HG03575 (cell line): ENCODE measurements at regions not wholly inside any gene's neighbourhood (a gene's known extent, or its start where the extent isn't known, plus 50 kb on each side); places are given as distances from the start of the nearest gene placed in this dataset.
"Not testable (repeated sequence)": the region's sequence is repeated elsewhere in the genome, so short reads cannot be mapped to it uniquely, and the experiment has no call there.

Source experiments
- ATAC-seq: cut with Tn5 transposase; IDR thresholded peaks from one replicate; pipeline ENCODE4 v1.9.1; 2021; ENCODE audit not compliant: unreplicated experiment, insufficient number of reproducible peaks, low FRiP score; ENCODE audit errors: extremely low read depth

DNA sequence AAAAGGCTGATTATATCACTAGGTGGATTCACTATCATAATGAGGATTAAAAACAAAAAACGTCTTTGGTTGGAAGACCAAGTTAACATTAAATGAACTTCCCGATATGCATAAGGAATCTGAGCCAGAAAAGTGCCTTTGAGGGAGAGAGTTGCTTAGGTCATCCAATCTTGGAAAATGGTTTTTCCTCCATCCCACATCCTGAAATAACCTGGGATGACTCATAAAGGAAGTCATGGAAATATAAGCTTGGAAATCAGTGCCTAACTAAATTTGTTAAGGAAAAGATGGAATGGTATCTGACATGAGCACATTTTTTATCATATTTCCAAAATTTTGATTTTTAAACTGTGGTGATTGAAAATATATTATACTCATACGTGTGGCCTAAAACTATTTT, 66.0 kb downstream of the KBTBD8 start:
- no peak for ATAC-seq

DNA sequence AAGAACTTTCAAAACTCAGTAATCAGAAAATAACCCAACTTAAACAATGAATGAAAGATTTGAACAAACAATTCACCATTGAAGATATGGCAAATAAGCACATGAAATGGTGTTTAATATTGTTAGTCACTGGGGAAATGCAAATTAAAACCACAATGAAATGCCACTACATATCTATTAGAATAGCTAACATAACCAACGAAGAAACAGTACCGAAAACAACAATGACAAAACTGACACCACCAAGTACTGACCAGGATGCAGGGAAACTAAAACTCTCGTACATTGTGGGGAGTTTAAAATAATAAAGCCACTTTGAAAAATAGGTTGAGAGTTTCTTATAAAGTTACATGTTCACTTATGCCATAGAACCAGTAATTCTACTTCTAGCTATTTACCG, 69.1 kb downstream of the KBTBD8 start:
- peak; percentile 79 for ATAC-seq

DNA sequence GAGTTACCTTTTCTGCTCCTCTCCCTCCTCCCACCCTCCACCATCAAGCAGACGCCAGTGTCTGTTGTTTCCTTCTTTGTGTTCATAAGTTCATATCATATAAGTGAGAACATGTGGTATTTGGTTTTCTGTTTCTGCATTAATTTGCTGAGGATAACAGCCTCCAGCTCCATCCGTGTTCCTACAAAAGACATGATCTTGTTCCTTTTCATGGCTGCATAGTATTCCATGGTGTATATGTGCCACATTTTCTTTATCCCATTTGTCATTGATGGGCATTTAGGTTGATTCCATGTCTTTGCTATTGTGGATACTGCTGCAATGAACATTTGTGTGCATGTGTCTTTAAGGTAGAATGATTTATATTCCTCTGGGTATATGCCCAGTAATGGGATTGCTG, 74.5 kb downstream of the KBTBD8 start:
- not testable (repeated sequence) for ATAC-seq

DNA sequence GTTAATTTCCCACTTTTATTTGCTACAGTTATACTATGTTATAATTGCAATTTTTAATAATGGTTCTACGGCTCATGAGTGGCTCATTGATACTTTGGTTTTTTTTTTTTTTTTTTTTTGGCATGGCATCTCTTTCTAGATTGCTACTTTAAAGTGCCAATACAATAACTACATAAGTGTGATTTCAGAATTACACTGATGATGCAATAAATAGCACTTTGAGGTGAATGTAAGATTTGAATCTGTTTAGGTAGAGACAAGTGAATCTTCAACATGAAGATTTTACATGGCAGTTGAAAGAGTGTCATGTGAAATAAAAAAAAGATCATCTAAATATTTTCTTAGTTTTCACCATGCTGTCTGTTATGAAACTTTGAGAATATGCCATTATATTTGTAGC, 75.7 kb downstream of the KBTBD8 start:
- no peak for ATAC-seq

DNA sequence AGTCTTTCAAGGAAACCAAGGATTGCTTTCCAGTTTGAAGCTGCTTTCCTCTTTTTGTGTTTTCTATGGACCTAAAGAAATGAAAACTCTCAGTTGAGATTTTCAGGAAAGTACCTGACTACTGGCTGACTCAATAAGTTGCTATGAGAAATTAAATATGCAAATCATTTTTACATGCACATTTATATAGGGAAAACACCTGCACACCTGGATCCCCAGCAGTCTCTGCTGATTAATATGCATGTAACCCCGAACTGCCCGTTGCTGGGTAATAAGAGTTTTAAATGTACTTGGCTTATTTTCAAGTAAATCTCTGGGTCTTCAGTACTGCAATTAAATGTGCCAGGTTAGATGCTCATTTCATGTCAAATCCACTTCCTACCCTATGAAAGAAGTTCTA, 77.2 kb downstream of the KBTBD8 start:
- no peak for ATAC-seq

DNA sequence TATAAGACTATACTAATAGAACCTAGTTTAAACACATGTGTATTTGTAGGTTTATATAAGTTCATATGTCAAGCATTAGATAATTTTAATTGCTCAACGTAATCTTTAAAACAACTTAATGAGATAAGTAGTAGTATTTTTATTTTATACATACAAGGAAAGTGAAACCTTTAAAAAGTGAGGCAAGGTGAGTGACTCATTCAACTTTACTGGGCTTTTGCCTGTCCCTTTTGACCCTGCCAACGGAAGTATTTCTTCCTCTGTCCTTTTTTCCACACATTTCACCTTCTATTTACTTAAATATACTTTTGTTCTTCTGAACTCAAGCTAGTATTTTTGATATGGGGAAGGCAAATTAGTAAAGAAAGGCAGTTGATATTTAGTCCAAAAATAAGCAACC, 78.5 kb downstream of the KBTBD8 start:
- ATAC-seq = no peak

DNA sequence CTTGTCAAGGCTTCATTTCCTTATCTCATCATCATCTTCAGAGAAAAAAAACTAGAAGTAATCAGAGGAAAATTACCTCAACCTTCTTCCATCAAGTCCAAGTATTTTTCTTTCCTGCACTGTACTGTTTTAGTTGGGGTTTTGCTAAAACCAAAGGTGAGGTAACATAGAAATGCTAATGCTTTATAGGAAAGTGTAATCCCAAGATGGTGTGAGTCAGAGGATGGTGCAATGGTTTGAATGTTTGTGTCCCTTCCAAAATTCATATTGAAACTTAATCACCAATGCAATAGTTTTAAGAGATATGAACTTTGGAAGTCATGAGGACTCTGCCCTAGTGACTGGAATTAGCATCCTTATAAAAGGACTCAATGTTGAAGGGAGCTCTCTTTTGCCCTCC, 79.5 kb downstream of the KBTBD8 start:
- no peak for ATAC-seq

DNA sequence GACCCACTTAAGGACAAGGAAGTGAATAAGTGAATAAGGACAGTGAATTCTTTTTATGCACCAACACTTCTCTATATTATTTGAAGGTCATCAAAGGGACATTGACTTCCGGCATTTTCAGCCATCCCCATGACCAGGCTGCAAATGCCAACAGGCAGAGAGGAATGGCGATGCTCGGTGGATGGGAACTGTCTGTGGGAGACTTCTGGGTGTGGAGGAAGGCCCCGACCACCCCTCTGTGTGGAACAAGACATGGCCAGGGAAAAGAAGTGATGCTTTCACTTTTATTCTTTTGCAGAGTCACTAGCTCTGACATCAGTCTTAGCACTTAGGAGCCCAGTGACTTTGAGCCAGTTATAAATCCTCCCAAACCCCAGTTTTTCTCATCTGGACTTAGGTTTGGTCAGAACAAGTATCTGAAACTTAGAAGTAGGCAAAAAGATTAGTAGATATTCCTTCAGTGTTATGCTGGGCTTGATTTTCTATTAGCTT, 84.5 kb downstream of the KBTBD8 start:
- no peak for ATAC-seq

DNA sequence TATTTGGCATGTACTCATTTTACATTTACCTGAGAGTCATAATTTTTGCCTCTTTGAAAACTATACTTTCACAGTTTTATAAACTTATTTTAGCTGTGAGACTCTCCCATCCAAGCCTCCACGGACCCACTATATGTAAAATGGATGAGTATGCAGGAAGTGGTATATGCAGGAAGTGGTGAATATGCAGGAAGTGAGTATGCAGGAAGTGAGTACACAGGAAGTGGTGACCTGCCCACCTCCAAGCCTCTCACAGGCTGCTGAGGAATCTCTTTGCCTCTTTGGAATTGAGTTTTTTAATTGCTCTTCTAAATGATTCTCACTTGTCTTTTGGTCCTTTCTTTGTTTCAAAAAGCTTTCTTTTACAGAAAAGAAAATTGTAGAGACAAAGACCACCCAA, 85.2 kb downstream of the KBTBD8 start:
- ATAC-seq = no peak

DNA sequence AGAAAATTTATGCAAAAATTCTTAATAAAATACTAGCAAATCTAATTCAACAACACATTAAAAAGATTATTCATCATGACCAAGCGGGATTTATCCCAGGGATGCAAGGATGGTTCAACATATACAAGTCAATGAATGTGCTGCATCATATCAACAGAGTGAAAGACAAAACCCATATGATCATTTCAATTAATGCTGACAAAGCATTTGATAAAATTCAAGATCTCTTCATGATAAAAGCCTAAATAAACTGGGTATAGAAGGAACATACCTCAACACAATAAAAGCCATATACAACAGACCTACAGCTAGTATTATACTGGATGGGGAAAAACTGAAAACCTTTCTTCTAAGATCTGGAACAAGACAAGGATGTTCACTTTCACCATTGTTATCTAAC, 89.7 kb downstream of the KBTBD8 start:
- ATAC-seq = no peak

DNA sequence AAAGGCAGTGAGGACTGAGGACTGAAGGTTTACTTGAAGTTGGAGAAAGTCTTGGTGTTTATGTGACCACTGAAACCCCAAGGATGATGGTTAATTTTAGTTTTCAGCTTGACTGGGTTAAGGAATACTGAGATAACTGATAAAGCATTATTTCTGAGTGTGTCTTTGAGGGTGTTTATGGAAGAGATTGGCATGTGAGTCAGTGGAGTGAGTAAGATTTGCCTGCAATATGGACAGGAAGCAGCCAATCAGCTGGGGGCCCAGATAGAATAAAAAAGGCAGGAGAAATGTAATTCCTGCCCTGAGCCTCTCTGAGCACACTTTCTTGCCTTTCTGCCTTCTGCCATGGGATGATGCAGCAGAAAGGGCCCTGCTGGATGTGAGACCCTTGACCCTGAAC, 92.4 kb downstream of the KBTBD8 start:
- ATAC-seq = no peak

DNA sequence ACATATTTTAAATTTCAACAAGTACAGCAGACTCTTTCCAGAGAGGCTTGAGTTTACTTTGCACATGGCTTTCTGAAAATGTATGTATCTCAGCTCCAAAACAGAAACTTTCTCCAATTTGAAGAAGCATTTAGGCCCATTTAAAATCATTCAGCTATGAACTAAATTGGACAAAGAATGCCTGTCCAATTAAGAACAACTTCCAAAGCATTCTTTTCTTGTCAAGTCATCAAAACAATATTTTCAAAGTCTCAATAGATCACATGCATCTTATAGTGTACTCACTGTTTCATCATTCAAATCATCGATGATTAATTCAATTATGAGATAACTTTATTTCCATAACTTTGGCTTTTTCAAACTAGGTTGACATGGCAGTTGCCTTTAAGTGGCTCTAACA, 95.2 kb downstream of the KBTBD8 start:
- ATAC-seq = no peak

DNA sequence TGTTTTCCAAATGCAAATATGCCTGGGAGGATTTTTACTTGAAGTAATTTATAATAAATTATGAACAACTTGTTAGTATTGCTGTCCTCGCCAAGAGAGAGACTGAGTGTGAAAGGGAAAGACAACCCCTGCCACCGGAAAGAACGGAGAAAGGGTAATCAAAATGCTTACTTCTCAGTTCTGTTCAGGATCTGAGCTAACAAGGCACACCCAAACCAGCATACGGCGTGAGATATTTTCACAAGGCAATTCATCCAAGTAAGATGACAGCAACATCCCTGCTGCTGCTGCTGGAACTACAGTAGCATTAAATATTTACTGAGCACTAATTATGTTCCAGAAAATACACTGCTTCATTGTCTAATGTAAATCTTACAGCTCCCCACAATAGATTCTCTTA, 96.1 kb downstream of the KBTBD8 start:
- ATAC-seq = no peak

DNA sequence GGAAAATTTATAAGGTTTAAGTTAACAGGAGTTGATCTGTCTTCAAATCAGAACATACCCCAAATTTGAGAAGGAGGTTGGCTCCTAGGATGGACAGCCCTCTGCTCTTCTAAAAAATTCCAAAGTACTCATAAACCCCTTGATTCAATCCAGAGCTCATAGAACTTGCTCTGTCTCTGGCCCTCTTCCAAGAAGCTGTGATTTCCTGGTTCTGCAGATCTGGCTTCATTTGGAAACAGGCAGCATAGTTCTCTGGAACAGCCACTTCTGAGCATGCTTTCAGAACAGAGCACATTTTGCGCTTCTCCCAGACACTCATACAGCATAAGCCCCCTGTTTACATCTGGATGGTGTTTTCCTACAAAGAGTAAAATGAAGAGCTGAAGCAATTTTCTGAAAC, 96.7 kb downstream of the KBTBD8 start:
- no peak for ATAC-seq

DNA sequence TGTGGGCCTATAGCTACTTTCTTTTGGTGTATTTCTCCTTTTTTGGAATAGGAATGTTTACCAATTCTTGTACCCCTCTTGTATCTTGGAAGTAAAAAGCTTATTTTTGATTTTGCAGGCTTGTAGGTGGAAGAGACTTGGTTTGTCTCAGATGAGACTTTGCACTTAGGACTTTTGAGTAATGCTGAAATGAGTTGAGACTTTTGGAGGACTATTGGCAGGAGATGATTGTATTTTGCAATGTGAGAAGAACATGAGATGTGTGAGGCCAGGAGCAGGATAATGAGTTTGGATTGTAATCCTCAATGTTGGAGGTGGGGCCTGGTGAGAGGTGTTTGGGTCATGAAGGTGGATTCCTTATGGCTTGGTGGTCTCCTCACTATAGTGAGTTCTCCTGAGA, 106.3 kb downstream of the KBTBD8 start:
- ATAC-seq = no peak

DNA sequence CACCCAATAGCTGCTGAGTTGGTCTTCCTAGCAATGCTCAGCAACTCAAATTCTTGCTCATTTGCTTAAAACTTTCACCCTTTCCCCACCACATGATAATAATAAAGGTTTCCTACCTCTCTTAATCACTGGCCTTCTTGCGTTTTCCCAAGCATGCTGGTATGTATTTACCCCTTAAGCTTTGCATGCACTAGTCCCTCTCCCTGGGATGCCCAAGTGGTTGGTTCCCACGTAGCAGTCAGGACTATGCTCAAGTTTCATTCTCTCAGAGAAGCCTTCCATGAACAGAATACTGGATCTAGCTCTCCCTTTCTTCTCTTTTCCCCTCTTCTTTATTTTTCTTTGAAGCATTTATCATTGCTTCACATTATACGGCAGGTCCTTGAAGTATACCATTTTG, 108.8 kb downstream of the KBTBD8 start:
- ATAC-seq = no peak

DNA sequence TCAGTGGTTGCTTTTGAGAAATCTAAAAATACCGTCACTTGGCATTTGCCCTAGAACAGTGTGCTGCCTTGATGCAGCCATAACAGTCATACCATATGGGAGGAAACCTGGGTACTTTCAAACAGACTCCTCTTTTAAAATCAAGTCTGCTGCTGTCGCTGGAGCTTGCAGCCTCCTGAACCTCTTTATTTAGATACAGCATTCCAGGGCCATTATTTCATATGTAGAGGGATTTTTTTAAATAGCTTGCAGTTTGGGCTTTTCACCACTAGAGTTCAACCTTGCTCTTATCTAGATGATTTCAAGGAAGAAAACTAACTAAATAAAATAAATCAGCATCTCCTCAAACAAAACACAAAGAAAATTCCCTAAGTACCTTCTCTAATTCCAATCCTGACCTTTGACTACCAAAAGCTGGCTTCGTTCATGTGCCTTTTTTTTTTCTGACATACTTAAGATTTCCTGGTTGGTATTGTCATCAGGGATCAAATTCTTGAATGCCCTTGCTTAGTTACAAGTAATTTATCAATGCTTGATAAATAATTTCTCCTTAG, 111.6 kb downstream of the KBTBD8 start:
- no peak for ATAC-seq

DNA sequence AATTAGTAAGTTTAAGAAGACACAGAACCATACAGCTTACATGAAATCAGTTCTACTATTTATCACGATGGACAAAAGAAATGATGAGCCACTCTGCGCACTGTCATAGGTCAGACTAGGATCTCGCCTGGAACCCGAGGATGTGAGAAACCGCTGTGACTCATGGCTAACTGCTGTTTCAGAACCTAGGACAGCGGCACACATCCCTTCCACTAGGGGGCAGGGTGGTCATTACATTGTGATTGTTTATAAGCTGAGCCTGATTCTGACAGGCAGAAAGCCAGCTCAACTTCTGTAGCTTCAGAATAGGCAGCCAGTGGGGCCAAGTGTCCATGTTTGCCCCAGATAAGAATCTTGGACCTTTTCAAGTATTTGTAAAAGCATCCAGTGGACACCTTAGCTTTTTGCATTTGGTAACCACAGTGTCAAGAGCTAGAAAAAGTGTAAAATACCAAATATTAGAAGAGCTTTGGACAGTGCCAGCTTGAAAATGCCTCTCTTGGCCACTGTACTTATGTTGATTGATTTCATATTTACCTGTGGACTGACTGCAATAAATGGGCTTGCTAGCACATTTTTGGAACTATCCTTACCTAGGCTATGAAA, 115.8 kb downstream of the KBTBD8 start:
- ATAC-seq = peak; percentile 88

DNA sequence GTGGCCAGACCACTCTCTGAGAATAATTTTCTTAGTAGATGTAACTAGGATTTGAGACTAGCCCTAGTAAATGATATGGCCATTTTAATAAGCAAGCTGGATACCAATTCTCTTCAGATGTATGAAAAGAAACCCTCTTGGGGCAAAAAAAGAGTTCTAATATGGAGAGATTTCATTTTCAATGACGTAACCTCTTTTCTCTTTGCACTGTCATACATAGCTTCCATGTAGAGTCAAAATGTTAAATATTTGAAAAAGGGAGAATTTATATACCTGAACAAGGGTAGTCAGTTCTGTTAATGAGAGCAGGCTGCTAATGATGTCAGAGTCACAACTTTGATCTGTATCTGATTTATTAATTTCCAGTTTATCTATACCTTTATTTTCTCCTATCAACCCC, 120.0 kb downstream of the KBTBD8 start:
- no peak for ATAC-seq

DNA sequence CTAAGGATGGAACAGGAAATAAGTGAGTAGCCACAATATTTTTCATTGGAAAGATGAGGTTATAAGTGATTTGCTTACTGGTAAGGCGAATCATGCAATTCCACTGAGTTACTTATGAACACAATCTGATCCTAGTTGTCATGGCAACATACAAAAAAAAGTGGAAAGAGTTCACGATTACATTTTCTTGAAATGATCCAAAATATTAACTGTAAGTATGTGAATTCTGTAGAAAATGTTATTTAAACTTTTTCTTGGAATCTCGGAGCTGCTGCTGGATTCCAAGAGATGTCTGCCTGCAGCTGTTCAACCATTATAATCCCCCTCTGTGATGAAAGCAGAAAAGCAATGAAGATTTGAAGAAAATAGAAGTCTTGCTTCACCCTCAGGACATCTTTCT, 120.5 kb downstream of the KBTBD8 start:
- ATAC-seq = no peak

DNA sequence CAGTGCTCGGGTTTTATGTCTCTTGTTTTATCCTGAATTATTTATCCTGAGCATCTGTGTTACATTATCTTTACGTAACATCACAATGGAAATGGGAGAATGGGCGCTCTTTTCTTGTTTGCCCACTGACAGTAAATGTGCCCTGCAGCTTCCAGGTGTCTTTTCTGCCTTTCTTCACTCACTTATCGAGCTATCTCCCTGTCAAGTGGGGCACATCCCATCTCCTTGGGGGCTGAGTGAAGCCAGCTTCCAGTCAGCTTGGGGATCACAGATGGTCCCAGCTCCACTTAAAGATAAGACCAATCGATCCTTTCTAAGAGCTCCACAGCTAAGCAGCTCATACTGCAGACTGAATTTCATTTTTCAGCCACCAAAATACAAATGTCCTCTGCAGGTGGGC, 125.8 kb downstream of the KBTBD8 start:
- ATAC-seq = no peak
